GM23338 (cell line): ENCODE measurements at regions not wholly inside any gene's neighbourhood (a gene's known extent, or its start where the extent isn't known, plus 50 kb on each side); places are given as distances from the start of the nearest gene placed in this dataset.

Source experiments
- ATAC-seq: fragments of 200-7000 bp; cut with Tn5 transposase; 3 replicates; pipeline ENCODE4 v1.9.1; 2020
- DNase-seq: peaks from one replicate; pipeline ENCODE4 v3.0.0-alpha.2; 2015; ENCODE audit warnings: low spot score
- H2AFZ ChIP-seq: fragments of 200-600 bp; sonication (generic); 2 replicates; pipeline ENCODE4 v1.8.0; 2016; ENCODE audit warnings: antibody characterized with exemption, mild to moderate bottlenecking, moderate library complexity
- H3F3A ChIP-seq: fragments of 200-600 bp; sonication (generic); replicated peaks from 2 replicates; pipeline ENCODE4 v1.8.0; 2017; ENCODE audit warnings: antibody characterized with exemption, mixed run types, low read depth
- H3K27ac ChIP-seq: fragments of 200-600 bp; sonication (generic); 2 replicates; pipeline ENCODE4 v1.6.1; 2016; ENCODE audit warnings: low read depth
- H3K27me3 ChIP-seq: fragments of 200-600 bp; sonication (generic); 2 replicates; pipeline ENCODE4 v1.8.0; 2016; ENCODE audit warnings: mild to moderate bottlenecking, mixed run types, moderate library complexity; ENCODE audit not compliant: insufficient read depth
- H3K36me3 ChIP-seq: fragments of 200-600 bp; sonication (generic); 2 replicates; pipeline ENCODE4 v1.8.0; 2016; ENCODE audit warnings: mild to moderate bottlenecking; ENCODE audit not compliant: insufficient read depth
- H3K4me1 ChIP-seq: fragments of 200-600 bp; sonication (generic); 2 replicates; pipeline ENCODE4 v1.8.0; 2016; ENCODE audit warnings: mild to moderate bottlenecking, moderate library complexity; ENCODE audit not compliant: insufficient read depth
- H3K4me2 ChIP-seq: fragments of 200-600 bp; sonication (generic); 2 replicates; pipeline ENCODE4 v1.7.1; 2017; ENCODE audit warnings: mixed run types
- H3K4me3 ChIP-seq: fragments of 200-600 bp; sonication (generic); 2 replicates; pipeline ENCODE4 v1.6.1; 2016; ENCODE audit warnings: mixed run types
- H3K79me2 ChIP-seq: fragments of 200-600 bp; sonication (generic); replicated peaks from 2 replicates; pipeline ENCODE4 v1.8.0; 2017; ENCODE audit warnings: mild to moderate bottlenecking; ENCODE audit not compliant: insufficient read depth
- H3K9me2 ChIP-seq: fragments of 200-600 bp; sonication (generic); 2 replicates; pipeline ENCODE4 v1.8.0; 2017; ENCODE audit not compliant: insufficient read depth
- H4K20me1 ChIP-seq: fragments of 200-600 bp; sonication (generic); replicated peaks from 2 replicates; pipeline ENCODE4 v1.8.0; 2017; ENCODE audit warnings: mild to moderate bottlenecking; ENCODE audit not compliant: insufficient read depth
- H3K27ac Mint-ChIP-seq: 2 replicates; pipeline ENCODE4 v1.8.0; 2020; ENCODE audit warnings: inconsistent platforms, mild to moderate bottlenecking, moderate library complexity, mixed read lengths
- H3K27me3 Mint-ChIP-seq: 3 replicates; pipeline ENCODE4 v1.8.0; 2022; ENCODE audit warnings: low read depth, mild to moderate bottlenecking, moderate library complexity, mixed read lengths, inconsistent platforms; ENCODE audit not compliant: insufficient read depth, poor library complexity
- H3K36me3 Mint-ChIP-seq: 3 replicates; pipeline ENCODE4 v1.8.0; 2021; ENCODE audit warnings: low read depth, mild to moderate bottlenecking, inconsistent platforms, moderate library complexity, mixed read lengths
- H3K4me1 Mint-ChIP-seq: 3 replicates; pipeline ENCODE4 v1.8.0; 2020; ENCODE audit warnings: mild to moderate bottlenecking, inconsistent platforms, mixed read lengths
- H3K4me3 Mint-ChIP-seq: 3 replicates; pipeline ENCODE4 v1.8.0; 2021; ENCODE audit warnings: moderate library complexity, mild to moderate bottlenecking, inconsistent platforms, mixed read lengths
- H3K9me3 Mint-ChIP-seq: 3 replicates; pipeline ENCODE4 v1.8.0; 2020; ENCODE audit warnings: moderate library complexity, mild to moderate bottlenecking, inconsistent platforms, mixed read lengths
- CREB1 ChIP-seq: fragments of 250-450 bp; sonication (Bioruptor Pico); IDR thresholded peaks from 2 replicates; pipeline ENCODE4 v1.5.0; 2020; ENCODE audit warnings: low read depth, mild to moderate bottlenecking, moderate library complexity
- EZH2 ChIP-seq: fragments of 200-600 bp; sonication (generic); IDR thresholded peaks from one replicate; pipeline ENCODE4 v1.8.0; 2017; ENCODE audit warnings: antibody characterized with exemption, mild to moderate bottlenecking, low read depth; ENCODE audit not compliant: unreplicated experiment
- EZH2phosphoT487 ChIP-seq: fragments of 200-600 bp; sonication (generic); IDR thresholded peaks from one replicate; pipeline ENCODE4 v1.8.1; 2018; ENCODE audit warnings: antibody characterized with exemption; ENCODE audit not compliant: unreplicated experiment
- JUNB ChIP-seq: IDR thresholded peaks from one replicate; pipeline ENCODE4 v1.6.1; 2016; ENCODE audit warnings: antibody characterized with exemption; ENCODE audit not compliant: unreplicated experiment
- NANOG ChIP-seq: IDR thresholded peaks from 2 replicates; pipeline ENCODE4 v1.6.1; 2016; ENCODE audit warnings: antibody characterized with exemption, borderline replicate concordance
- STAT1 ChIP-seq: IDR thresholded peaks from one replicate; pipeline ENCODE4 v1.6.1; 2016; ENCODE audit warnings: antibody characterized with exemption; ENCODE audit not compliant: unreplicated experiment
- ZNF114 ChIP-seq: fragments of 250-450 bp; sonication (Bioruptor Pico); IDR thresholded peaks from 2 replicates; pipeline ENCODE4 v1.5.0; 2020; ENCODE audit warnings: mild to moderate bottlenecking, moderate library complexity
- ZNF331 ChIP-seq: fragments of 250-450 bp; sonication (Bioruptor Pico); IDR thresholded peaks from 2 replicates; pipeline ENCODE4 v1.5.0; 2020; ENCODE audit warnings: low read depth, mild to moderate bottlenecking, moderate library complexity
- TF ChIP-seq, protein P1 (sequence below), 2 experiments: fragments of 200-600 bp in 1 of 2; sonication (generic) in 1 of 2; conservative IDR thresholded peaks; 2 replicates each; pipeline versions ENCODE4 v1.5.1 to v1.6.1; 2016 to 2017; ENCODE audit warnings: antibody characterized with exemption in 2 of 2, low read depth in 2 of 2, mild to moderate bottlenecking in 2 of 2, moderate library complexity in 1 of 2
- TF ChIP-seq, protein P2 (sequence below): IDR thresholded peaks from 2 replicates; pipeline ENCODE4 v1.6.1; 2016; ENCODE audit warnings: antibody characterized with exemption
- TF ChIP-seq, protein P3 (sequence below): IDR thresholded peaks from one replicate; pipeline ENCODE4 v1.6.1; 2018; ENCODE audit warnings: antibody characterized with exemption; ENCODE audit not compliant: unreplicated experiment

DNA sequence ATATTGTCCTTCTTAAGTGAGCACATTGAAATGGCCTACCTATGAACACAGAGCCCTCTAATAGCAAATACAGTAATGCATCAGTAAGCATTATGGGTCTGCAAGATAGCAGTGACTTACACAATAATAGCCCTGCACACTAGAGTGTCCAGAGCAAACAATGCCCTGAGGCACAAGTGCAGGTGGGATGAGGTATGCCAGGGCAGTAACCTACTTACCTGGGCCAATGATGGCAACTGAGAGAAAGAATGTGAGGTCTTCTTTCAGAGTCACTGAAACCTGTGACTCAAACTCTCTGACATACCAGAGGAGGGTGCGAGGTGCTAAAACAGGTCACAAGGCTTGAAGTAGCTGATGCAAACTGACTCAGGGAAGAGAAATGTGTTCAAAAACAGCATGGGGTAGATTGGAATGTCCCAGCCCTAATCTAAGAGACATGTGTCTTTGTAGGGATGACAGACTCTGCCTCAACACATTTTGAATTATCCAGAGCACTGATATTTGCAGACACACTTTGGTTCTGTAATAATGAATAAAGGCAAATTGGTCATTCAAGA lies 168.5 kb upstream of the RUNX1 start (continued):
- TF ChIP-seq, protein P1, sequence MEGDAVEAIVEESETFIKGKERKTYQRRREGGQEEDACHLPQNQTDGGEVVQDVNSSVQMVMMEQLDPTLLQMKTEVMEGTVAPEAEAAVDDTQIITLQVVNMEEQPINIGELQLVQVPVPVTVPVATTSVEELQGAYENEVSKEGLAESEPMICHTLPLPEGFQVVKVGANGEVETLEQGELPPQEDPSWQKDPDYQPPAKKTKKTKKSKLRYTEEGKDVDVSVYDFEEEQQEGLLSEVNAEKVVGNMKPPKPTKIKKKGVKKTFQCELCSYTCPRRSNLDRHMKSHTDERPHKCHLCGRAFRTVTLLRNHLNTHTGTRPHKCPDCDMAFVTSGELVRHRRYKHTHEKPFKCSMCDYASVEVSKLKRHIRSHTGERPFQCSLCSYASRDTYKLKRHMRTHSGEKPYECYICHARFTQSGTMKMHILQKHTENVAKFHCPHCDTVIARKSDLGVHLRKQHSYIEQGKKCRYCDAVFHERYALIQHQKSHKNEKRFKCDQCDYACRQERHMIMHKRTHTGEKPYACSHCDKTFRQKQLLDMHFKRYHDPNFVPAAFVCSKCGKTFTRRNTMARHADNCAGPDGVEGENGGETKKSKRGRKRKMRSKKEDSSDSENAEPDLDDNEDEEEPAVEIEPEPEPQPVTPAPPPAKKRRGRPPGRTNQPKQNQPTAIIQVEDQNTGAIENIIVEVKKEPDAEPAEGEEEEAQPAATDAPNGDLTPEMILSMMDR (conservative IDR thresholded peaks at IDR 0.05; ENCODE audit: low read depth in 2 of 2), result no peak
- TF ChIP-seq EZH2 (no peak), ZNF331 (no peak), NANOG (no peak), STAT1 (no peak)
- TF ChIP-seq, protein P2, sequence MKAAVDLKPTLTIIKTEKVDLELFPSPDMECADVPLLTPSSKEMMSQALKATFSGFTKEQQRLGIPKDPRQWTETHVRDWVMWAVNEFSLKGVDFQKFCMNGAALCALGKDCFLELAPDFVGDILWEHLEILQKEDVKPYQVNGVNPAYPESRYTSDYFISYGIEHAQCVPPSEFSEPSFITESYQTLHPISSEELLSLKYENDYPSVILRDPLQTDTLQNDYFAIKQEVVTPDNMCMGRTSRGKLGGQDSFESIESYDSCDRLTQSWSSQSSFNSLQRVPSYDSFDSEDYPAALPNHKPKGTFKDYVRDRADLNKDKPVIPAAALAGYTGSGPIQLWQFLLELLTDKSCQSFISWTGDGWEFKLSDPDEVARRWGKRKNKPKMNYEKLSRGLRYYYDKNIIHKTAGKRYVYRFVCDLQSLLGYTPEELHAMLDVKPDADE, result no peak

DNA sequence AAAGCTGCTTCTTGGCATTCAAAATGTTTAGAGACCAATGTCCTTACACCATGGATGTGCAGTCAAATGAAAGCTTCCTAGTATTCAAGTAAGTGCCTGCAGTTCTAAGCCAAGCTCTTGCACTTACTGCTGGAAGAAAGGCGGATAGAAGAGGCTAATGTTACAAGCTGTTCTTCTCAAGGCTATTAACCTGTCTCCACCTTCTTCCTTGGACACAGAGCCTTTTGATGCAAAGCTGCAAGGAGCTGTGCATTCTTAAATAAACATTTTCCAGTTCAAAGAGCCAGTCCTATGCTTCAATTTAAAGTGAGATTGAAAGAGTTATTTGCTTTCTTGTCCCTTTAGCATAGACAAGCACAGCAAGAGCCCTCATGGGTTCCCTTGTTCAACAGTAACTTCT lies 167.9 kb upstream of the RUNX1 start:
- H3K4me1 Mint-ChIP-seq, result no peaks in the 10 kb centered on the region
- no peak for ATAC-seq
- H3K9me2 ChIP-seq, result peaks cover 10% of the 10 kb centered on the region
- no peak for DNase-seq
- H3K4me3 ChIP-seq, result no peak overlapping the region
- H3K79me2 ChIP-seq, result no peaks in the 10 kb centered on the region
- no peaks in the 10 kb centered on the region for H3K36me3 ChIP-seq
- no peaks in the 10 kb centered on the region for H3K9me3 Mint-ChIP-seq
- no peak overlapping the region for H2AFZ ChIP-seq
- H3K27me3 Mint-ChIP-seq, result no peaks in the 10 kb centered on the region
- H4K20me1 ChIP-seq, result no peaks in the 10 kb centered on the region
- no peak overlapping the region for H3K4me2 ChIP-seq
- no peak overlapping the region for H3K27ac Mint-ChIP-seq
- H3K27me3 ChIP-seq, result no peaks in the 10 kb centered on the region
- no peaks in the 10 kb centered on the region for H3K36me3 Mint-ChIP-seq
- no peaks in the 10 kb centered on the region for H3K4me1 ChIP-seq
- no peak for TF ChIP-seq JUNB
- H3K4me3 Mint-ChIP-seq, result no peak overlapping the region
- H3F3A ChIP-seq, result no peaks in the 10 kb centered on the region
- no peak overlapping the region for H3K27ac ChIP-seq

DNA sequence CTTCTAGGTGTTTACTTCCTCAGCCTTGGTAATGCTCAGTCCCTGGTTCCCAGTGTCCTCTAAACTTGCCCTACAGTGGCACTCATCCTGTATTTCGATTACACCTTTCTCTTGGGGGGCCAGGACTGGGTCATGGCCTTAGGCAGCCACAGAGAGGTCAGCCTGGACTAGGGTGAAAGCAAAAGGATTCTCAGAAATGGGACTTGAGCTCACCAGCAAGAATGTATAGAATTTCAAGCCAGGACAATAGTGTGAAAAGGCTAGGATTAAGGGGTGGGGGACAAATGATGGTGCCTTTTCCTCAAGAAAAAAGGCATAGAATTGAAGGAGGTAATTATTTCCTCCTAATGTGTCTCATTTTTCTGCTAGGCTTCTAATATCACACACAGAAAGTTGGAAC lies 166.8 kb upstream of the RUNX1 start:
- no peaks in the 10 kb centered on the region for H3K4me1 ChIP-seq
- no peaks in the 10 kb centered on the region for H4K20me1 ChIP-seq
- no peak overlapping the region for H3K4me3 ChIP-seq
- Mint-ChIP-seq H3K9me3 (no peaks in the 10 kb centered on the region), H3K4me3 (no peak overlapping the region), H3K27ac (no peak overlapping the region), H3K27me3 (no peaks in the 10 kb centered on the region), H3K36me3 (no peaks in the 10 kb centered on the region), H3K4me1 (no peaks in the 10 kb centered on the region)
- H3K27ac ChIP-seq, result no peak overlapping the region
- DNase-seq (no peak), ATAC-seq (no peak)
- H3K27me3 ChIP-seq, result no peaks in the 10 kb centered on the region
- H3K9me2 ChIP-seq, result peaks cover 10% of the 10 kb centered on the region
- no peaks in the 10 kb centered on the region for H3F3A ChIP-seq
- H3K79me2 ChIP-seq, result no peaks in the 10 kb centered on the region
- no peak overlapping the region for H3K4me2 ChIP-seq
- H2AFZ ChIP-seq, result no peak overlapping the region
- no peaks in the 10 kb centered on the region for H3K36me3 ChIP-seq
- TF ChIP-seq ZNF114 (CRISPR knock-in tag) (no peak), CREB1 (CRISPR knock-in tag) (no peak), JUNB (no peak), ZNF331 (no peak), EZH2phosphoT487 (no peak), EZH2 (no peak)
- TF ChIP-seq, protein P2, result no peak
- TF ChIP-seq, protein P3, sequence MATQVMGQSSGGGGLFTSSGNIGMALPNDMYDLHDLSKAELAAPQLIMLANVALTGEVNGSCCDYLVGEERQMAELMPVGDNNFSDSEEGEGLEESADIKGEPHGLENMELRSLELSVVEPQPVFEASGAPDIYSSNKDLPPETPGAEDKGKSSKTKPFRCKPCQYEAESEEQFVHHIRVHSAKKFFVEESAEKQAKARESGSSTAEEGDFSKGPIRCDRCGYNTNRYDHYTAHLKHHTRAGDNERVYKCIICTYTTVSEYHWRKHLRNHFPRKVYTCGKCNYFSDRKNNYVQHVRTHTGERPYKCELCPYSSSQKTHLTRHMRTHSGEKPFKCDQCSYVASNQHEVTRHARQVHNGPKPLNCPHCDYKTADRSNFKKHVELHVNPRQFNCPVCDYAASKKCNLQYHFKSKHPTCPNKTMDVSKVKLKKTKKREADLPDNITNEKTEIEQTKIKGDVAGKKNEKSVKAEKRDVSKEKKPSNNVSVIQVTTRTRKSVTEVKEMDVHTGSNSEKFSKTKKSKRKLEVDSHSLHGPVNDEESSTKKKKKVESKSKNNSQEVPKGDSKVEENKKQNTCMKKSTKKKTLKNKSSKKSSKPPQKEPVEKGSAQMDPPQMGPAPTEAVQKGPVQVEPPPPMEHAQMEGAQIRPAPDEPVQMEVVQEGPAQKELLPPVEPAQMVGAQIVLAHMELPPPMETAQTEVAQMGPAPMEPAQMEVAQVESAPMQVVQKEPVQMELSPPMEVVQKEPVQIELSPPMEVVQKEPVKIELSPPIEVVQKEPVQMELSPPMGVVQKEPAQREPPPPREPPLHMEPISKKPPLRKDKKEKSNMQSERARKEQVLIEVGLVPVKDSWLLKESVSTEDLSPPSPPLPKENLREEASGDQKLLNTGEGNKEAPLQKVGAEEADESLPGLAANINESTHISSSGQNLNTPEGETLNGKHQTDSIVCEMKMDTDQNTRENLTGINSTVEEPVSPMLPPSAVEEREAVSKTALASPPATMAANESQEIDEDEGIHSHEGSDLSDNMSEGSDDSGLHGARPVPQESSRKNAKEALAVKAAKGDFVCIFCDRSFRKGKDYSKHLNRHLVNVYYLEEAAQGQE, result no peak
- TF ChIP-seq, protein P1 (conservative IDR thresholded peaks at IDR 0.05; ENCODE audit: low read depth in 2 of 2), result no peak
